22Rv1 (cell line): ENCODE measurements at regions not wholly inside any gene's neighbourhood (a gene's known extent, or its start where the extent isn't known, plus 50 kb on each side); places are given as distances from the start of the nearest gene placed in this dataset.

Experiments used
- H3K27ac ChIP-seq: fragments of 450-650 bp; 2 replicates; pipeline ENCODE4 v1.5.1; 2017
- CTCF ChIP-seq: fragments of 450-650 bp; IDR thresholded peaks from 2 replicates; pipeline ENCODE4 v1.5.1; 2017; ENCODE audit warnings: mild to moderate bottlenecking
- ZFX ChIP-seq: fragments of 450-650 bp; IDR thresholded peaks from 2 replicates; pipeline ENCODE4 v1.6.1; 2017; ENCODE audit warnings: antibody characterized with exemption, borderline replicate concordance

- TF ChIP-seq ZFX: no peak
- no peak overlapping the region for H3K27ac ChIP-seq
Measured at GRCh38 chr3:124133366-124133940, 141.5 kb upstream of the ROPN1 start.

- H3K27ac ChIP-seq: no peak overlapping the region
- TF ChIP-seq ZFX (no peak), CTCF (no peak)
Measured at GRCh38 chr3:124137216-124137615, 145.3 kb upstream of the ROPN1 start.

DNA sequence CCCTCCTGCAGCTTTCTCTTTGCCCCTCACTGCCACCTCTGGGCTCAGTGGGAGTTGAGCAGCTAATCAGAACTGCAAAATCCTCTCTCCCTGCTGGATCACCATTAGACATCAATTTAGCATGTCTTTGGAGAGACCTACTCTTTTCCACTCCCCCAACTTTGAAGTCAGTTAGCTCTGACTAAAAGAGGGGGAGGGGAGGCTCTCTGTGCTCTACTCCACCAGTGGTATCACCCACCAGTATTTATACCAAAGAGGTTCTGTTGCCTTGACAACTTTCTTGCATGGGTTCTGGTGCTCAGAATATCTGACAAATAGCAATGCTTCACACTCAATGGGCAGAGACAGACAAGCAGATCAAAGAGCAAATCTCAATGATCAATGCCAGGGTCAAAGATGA is 146.2 kb upstream of the ROPN1 start:
- no peak overlapping the region for H3K27ac ChIP-seq
- TF ChIP-seq CTCF (no peak), ZFX (no peak)

- TF ChIP-seq CTCF: no peak
- no peak for TF ChIP-seq ZFX
- no peak overlapping the region for H3K27ac ChIP-seq
Measured at GRCh38 chr3:124140746-124141145, 148.8 kb upstream of the ROPN1 start.

DNA sequence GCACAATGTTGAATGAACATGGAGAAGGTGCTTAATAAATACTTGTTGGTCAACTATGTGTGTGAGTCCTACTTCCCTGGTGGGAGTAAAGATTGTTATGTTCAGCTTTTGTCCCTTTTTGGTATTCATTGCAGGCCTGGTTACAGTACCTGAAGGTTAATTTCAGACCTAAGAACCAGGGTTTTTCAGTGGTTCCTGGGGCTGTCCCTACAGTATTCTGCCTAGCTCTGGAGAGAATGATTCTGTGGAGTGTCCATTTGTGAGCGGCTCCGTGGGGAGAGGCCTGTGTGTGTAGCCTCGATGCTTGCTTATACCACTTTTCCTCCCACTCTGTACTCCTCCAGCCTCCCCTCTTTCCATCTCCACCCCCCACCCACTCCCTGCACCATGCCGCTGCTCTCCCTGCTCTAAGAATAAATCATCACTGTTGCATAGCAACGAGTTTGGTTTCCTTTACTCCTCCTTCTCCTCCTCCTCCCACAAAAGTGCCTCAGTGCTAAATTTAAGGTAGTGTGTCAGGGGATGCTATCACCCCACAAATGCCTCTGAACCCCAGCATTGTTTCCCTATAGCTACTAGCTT is 150.6 kb upstream of the ROPN1 start:
- no peak overlapping the region for H3K27ac ChIP-seq
- TF ChIP-seq ZFX: no peak
- no peak for TF ChIP-seq CTCF

DNA sequence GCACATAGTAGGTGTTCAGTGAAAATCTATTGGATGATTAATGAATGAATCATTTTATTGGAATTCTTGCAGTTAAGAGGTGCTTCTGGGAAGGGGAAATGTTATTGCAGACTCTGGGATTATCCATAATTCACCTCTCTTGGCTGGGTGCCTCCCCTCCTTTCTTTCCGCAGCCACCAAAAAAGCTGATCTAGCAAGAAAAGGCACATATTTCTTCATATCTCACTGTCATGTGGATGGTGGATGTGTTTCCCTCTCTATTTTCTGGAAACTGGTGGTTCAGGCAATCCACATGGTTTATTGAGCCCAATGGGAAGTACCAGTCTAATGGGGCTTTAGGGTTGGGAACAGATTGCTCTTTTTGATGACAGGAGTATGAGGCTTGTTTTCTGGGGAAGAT is 151.1 kb upstream of the ROPN1 start:
- no peak overlapping the region for H3K27ac ChIP-seq
- TF ChIP-seq ZFX (no peak), CTCF (no peak)

DNA sequence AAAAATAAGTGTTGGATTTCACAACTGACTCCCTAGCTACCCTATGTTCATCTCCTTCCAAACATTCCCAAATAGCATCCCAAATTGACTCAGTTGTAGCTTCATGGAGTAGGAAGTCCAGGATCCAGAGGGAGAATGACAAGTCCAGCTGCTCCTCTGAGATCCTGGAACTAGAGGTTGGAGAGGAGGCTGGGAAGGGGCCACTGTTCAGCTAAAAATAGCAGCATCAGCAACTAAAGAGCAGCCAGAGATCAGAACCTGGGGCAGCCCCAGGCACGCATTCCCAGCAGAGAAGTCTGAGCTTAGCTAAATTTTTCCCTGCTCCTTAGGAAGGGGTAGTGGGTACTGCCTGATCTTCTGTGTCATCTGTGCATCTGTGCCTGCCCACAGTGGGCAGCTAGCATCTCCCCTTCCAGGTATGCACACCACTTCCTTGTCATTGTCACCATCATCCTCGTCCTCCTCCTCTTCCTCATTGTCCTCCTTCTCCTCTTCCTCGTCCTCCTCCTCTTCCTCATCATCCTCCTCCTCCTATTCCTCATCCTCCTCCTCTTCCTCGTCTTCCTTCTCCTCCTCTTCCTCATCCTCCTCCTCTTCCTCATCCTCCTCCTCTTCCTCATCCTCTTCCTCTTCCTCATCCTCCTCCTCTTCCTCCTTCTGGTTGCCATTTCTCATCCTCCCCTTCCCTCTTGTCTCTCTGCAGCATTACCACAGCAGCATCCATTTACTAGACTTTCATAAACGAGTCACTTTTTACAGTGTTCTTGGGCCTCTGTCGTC is 152.3 kb upstream of the ROPN1 start:
- TF ChIP-seq CTCF (no peak), ZFX (no peak)
- H3K27ac ChIP-seq: no peak overlapping the region
